Sigmoid colon (tissue), 4 donors: ENCODE measurements at regions not wholly inside any gene's neighbourhood (a gene's known extent, or its start where the extent isn't known, plus 50 kb on each side); places are given as distances from the start of the nearest gene placed in this dataset.
"Not testable (repeated sequence)": the region's sequence is repeated elsewhere in the genome, so short reads cannot be mapped to it uniquely, and the experiment has no call there.

Experiments
- CTCF ChIP-seq, 4 experiments: fragments of 450-650 bp in 3 of 4; fragments of 200-600 bp in 1 of 4; IDR thresholded peaks; one replicate each; pipeline ENCODE4 v1.5.1; 2016 to 2019; ENCODE audit warnings: antibody characterized with exemption in 4 of 4, mild to moderate bottlenecking in 3 of 4, moderate library complexity in 2 of 4
- EP300 ChIP-seq, 4 donors: sonication (generic); formaldehyde crosslinking; IDR thresholded peaks; one replicate each; pipeline ENCODE4 v1.6.1; 2017; ENCODE audit warnings: antibody characterized with exemption in 4 of 4
- POLR2A ChIP-seq, 2 donors: fragments of 450-650 bp; IDR thresholded peaks; one replicate each; pipeline ENCODE4 v1.6.1; 2016; ENCODE audit warnings: antibody characterized with exemption in 2 of 2, mild to moderate bottlenecking in 2 of 2, moderate library complexity in 2 of 2
- POLR2AphosphoS5 ChIP-seq, 4 donors: sonication (generic); formaldehyde crosslinking; IDR thresholded peaks; one replicate each; pipeline ENCODE4 v1.6.1; 2017; ENCODE audit warnings: antibody characterized with exemption in 4 of 4

GRCh38 chr3:176605553-176605952, 591.7 kb downstream of the TBL1XR1 start:
- TF ChIP-seq POLR2AphosphoS5, CTCF, POLR2A, EP300 (IDR thresholded peaks at IDR 0.05): not testable (repeated sequence)
